NCI-H1105 treated with DMSO at 0.1 percent for 48 hours (cell line): ENCODE measurements at regions not wholly inside any gene's neighbourhood (a gene's known extent, or its start where the extent isn't known, plus 50 kb on each side); places are given as distances from the start of the nearest gene placed in this dataset.
A peak's percentile ranks its signal among the peaks of the same experiment; 100 is the strongest.
"Not testable (repeated sequence)": the region's sequence is repeated elsewhere in the genome, so short reads cannot be mapped to it uniquely, and the experiment has no call there.

Source experiments
- DNase-seq: peaks from one replicate; lab custom pipeline; 2025; lab: John Stamatoyannopoulos, UW

- no peak for DNase-seq
Observed at GRCh38 chr7:156384706-156385105, 255.9 kb upstream of the RNF32 start.

- no peak for DNase-seq
Observed at GRCh38 chr7:156383526-156383925, 257.0 kb upstream of the RNF32 start.

- no peak for DNase-seq
Observed at GRCh38 chr7:156380261-156380660, 260.3 kb upstream of the RNF32 start.

GRCh38 chr7:156379324-156380070, 261.1 kb upstream of the RNF32 start:
- DNase-seq, result peak; percentile 3

- no peak for DNase-seq
Observed at GRCh38 chr7:156378806-156379205, 261.8 kb upstream of the RNF32 start.

GRCh38 chr7:156376317-156376716, 264.3 kb upstream of the RNF32 start:
- DNase-seq, result no peak

- DNase-seq, result no peak
Observed at GRCh38 chr7:156374335-156374734, 266.2 kb upstream of the RNF32 start.

GRCh38 chr7:156369929-156370328, 270.6 kb upstream of the RNF32 start:
- not testable (repeated sequence) for DNase-seq

GRCh38 chr7:156368053-156368843, 272.3 kb upstream of the RNF32 start:
- no peak for DNase-seq

GRCh38 chr7:156363751-156364150, 276.8 kb upstream of the RNF32 start:
- no peak for DNase-seq

- no peak for DNase-seq
Observed at GRCh38 chr7:156360835-156361234, 279.7 kb upstream of the RNF32 start.

GRCh38 chr7:156356551-156356950, 284.0 kb upstream of the RNF32 start:
- DNase-seq, result no peak

- no peak for DNase-seq
Observed at GRCh38 chr7:156353352-156353751, 287.2 kb upstream of the RNF32 start.

- not testable (repeated sequence) for DNase-seq
Observed at GRCh38 chr7:156347703-156348248, 292.8 kb upstream of the RNF32 start.

- DNase-seq, result no peak
Observed at GRCh38 chr7:156347132-156347531, 293.4 kb upstream of the RNF32 start.

GRCh38 chr7:156344595-156344994, 296.0 kb upstream of the RNF32 start:
- DNase-seq, result no peak

GRCh38 chr7:156334636-156335035, 305.9 kb upstream of the RNF32 start:
- no peak for DNase-seq

GRCh38 chr7:156327916-156328315, 312.7 kb upstream of the RNF32 start:
- no peak for DNase-seq

GRCh38 chr7:156327474-156327873, 313.1 kb upstream of the RNF32 start:
- DNase-seq, result no peak

GRCh38 chr7:156324201-156324600, 316.4 kb upstream of the RNF32 start:
- DNase-seq, result no peak

GRCh38 chr7:156321430-156321829, 319.1 kb upstream of the RNF32 start:
- DNase-seq, result not testable (repeated sequence)

GRCh38 chr7:156318926-156319325, 321.6 kb upstream of the RNF32 start:
- no peak for DNase-seq

- no peak for DNase-seq
Observed at GRCh38 chr7:156318426-156318825, 322.1 kb upstream of the RNF32 start.
